Nephron progenitor cell (in vitro differentiated cells): ENCODE measurements at regions not wholly inside any gene's neighbourhood (a gene's known extent, or its start where the extent isn't known, plus 50 kb on each side); places are given as distances from the start of the nearest gene placed in this dataset.
A peak's percentile ranks its signal among the peaks of the same experiment; 100 is the strongest.

Experiments
- DNase-seq: peaks from one replicate; pipeline ENCODE4 v3.0.0; 2021
- H3K27ac Mint-ChIP-seq: 2 replicates; pipeline ENCODE4 v1.8.0; 2021; ENCODE audit warnings: mild to moderate bottlenecking, moderate library complexity, mixed read lengths
- H3K27me3 Mint-ChIP-seq: 2 replicates; pipeline ENCODE4 v1.8.0; 2021; ENCODE audit warnings: mild to moderate bottlenecking, low read depth, mixed read lengths; ENCODE audit not compliant: poor library complexity
- H3K36me3 Mint-ChIP-seq: 2 replicates; pipeline ENCODE4 v1.8.0; 2021; ENCODE audit warnings: low read depth, mixed read lengths
- H3K4me1 Mint-ChIP-seq: 2 replicates; pipeline ENCODE4 v1.8.0; 2021; ENCODE audit warnings: mixed read lengths
- H3K4me3 Mint-ChIP-seq: 2 replicates; pipeline ENCODE4 v1.8.0; 2021; ENCODE audit warnings: mild to moderate bottlenecking, moderate library complexity, mixed read lengths
- H3K9me3 Mint-ChIP-seq: 2 replicates; pipeline ENCODE4 v1.8.0; 2021; ENCODE audit warnings: mild to moderate bottlenecking, moderate library complexity, mixed read lengths
- CTCF ChIP-seq: fragments of 200-600 bp; sonication (generic); IDR thresholded peaks from 2 replicates; pipeline ENCODE4 v1.5.0; 2021; ENCODE audit warnings: antibody characterized with exemption

GRCh38 chr4:28682847-28683246 lies 1822.2 kb downstream of the STIM2 start:
- H3K27me3 Mint-ChIP-seq: no peaks in the 10 kb centered on the region
- DNase-seq: no peak
- H3K4me1 Mint-ChIP-seq: no peaks in the 10 kb centered on the region
- H3K9me3 Mint-ChIP-seq: no peaks in the 10 kb centered on the region
- no peak overlapping the region for H3K27ac Mint-ChIP-seq
- H3K4me3 Mint-ChIP-seq: no peak overlapping the region
- TF ChIP-seq CTCF: no peak
- H3K36me3 Mint-ChIP-seq: no peaks in the 10 kb centered on the region

GRCh38 chr4:28686618-28687017 lies 1826.0 kb downstream of the STIM2 start:
- Mint-ChIP-seq H3K27me3 (no peaks in the 10 kb centered on the region), H3K27ac (no peak overlapping the region), H3K9me3 (no peaks in the 10 kb centered on the region), H3K36me3 (no peaks in the 10 kb centered on the region), H3K4me3 (no peak overlapping the region), H3K4me1 (no peaks in the 10 kb centered on the region)
- TF ChIP-seq CTCF: peak; percentile 46
- peak; percentile 39 for DNase-seq

GRCh38 chr4:28690890-28691289 lies 1830.2 kb downstream of the STIM2 start:
- no peak for DNase-seq
- H3K27me3 Mint-ChIP-seq: no peaks in the 10 kb centered on the region
- H3K27ac Mint-ChIP-seq: no peak overlapping the region
- no peak overlapping the region for H3K4me3 Mint-ChIP-seq
- H3K4me1 Mint-ChIP-seq: no peaks in the 10 kb centered on the region
- H3K36me3 Mint-ChIP-seq: no peaks in the 10 kb centered on the region
- TF ChIP-seq CTCF: no peak
- H3K9me3 Mint-ChIP-seq: no peaks in the 10 kb centered on the region

- TF ChIP-seq CTCF: no peak
- Mint-ChIP-seq H3K36me3 (no peaks in the 10 kb centered on the region), H3K4me1 (no peaks in the 10 kb centered on the region), H3K9me3 (peaks cover 8% of the 10 kb centered on the region), H3K27me3 (no peaks in the 10 kb centered on the region), H3K27ac (no peak overlapping the region), H3K4me3 (no peak overlapping the region)
- DNase-seq: no peak
Measured at GRCh38 chr4:28702571-28702970, 1841.9 kb downstream of the STIM2 start.

- Mint-ChIP-seq H3K4me3 (no peak overlapping the region), H3K27ac (no peak overlapping the region), H3K36me3 (no peaks in the 10 kb centered on the region), H3K27me3 (peaks cover 6% of the 10 kb centered on the region), H3K9me3 (peaks cover 8% of the 10 kb centered on the region), H3K4me1 (no peaks in the 10 kb centered on the region)
- no peak for DNase-seq
- TF ChIP-seq CTCF: no peak
Measured at GRCh38 chr4:28709891-28710290, 1849.2 kb downstream of the STIM2 start.

- H3K9me3 Mint-ChIP-seq: no peaks in the 10 kb centered on the region
- no peak overlapping the region for H3K4me3 Mint-ChIP-seq
- no peak for TF ChIP-seq CTCF
- no peaks in the 10 kb centered on the region for H3K36me3 Mint-ChIP-seq
- no peaks in the 10 kb centered on the region for H3K27me3 Mint-ChIP-seq
- no peaks in the 10 kb centered on the region for H3K4me1 Mint-ChIP-seq
- H3K27ac Mint-ChIP-seq: no peak overlapping the region
- DNase-seq: no peak
Measured at GRCh38 chr4:28723371-28723770, 1862.7 kb downstream of the STIM2 start.
